Endothelial cell of umbilical vein (primary cell): ENCODE measurements at regions not wholly inside any gene's neighbourhood (a gene's known extent, or its start where the extent isn't known, plus 50 kb on each side); places are given as distances from the start of the nearest gene placed in this dataset.
"Not testable (repeated sequence)": the region's sequence is repeated elsewhere in the genome, so short reads cannot be mapped to it uniquely, and the experiment has no call there.

Experiments used
- CTCF ChIP-seq, 2 donors: IDR thresholded peaks; 1 replicate in 1 of 2; 2 replicates in 1 of 2; pipeline ENCODE4 v1.5.1; 2011; ENCODE audit warnings: low read length in 2 of 2, mild to moderate bottlenecking in 2 of 2, moderate library complexity in 2 of 2, control low read depth in 1 of 2, inconsistent platforms in 1 of 2, low read depth in 1 of 2; ENCODE audit not compliant: insufficient read depth in 1 of 2; ENCODE audit errors: extremely low read depth in 1 of 2
- EZH2 ChIP-seq: IDR thresholded peaks from 2 replicates; pipeline ENCODE4 v1.6.1; 2012; ENCODE audit warnings: borderline replicate concordance, low read depth, mild to moderate bottlenecking, moderate library complexity, low read length, inconsistent platforms; ENCODE audit not compliant: severe bottlenecking
- JUN ChIP-seq: IDR thresholded peaks from 2 replicates; pipeline ENCODE4 v1.6.1; 2011; ENCODE audit warnings: borderline replicate concordance, low read depth; ENCODE audit not compliant: insufficient read length, insufficient read depth
- MAX ChIP-seq: IDR thresholded peaks from 2 replicates; pipeline ENCODE4 v1.6.1; 2011; ENCODE audit not compliant: insufficient read depth, insufficient read length
- POLR2A ChIP-seq: IDR thresholded peaks from 2 replicates; pipeline ENCODE4 v1.6.1; 2012; ENCODE audit warnings: low read depth, mild to moderate bottlenecking, control low read depth, low read length
- POLR2AphosphoS5 ChIP-seq: IDR thresholded peaks from 2 replicates; pipeline ENCODE4 v1.6.1; 2012; ENCODE audit warnings: low read depth, mild to moderate bottlenecking, control low read depth, low read length, moderate library complexity; ENCODE audit not compliant: insufficient read depth

GRCh38 chrX:112226795-112227194 lies 144.2 kb upstream of the TRPC5 start:
- not testable (repeated sequence) for TF ChIP-seq EZH2; POLR2AphosphoS5; CTCF (IDR thresholded peaks at IDR 0.05; ENCODE audit: extremely low read depth in 1 of 2, insufficient read depth in 1 of 2, low read depth in 1 of 2, low read length in 2 of 2); POLR2A; MAX; JUN
